ENCODE measurements at regions not wholly inside any gene's neighbourhood (a gene's known extent, or its start where the extent isn't known, plus 50 kb on each side); places are given as distances from the start of the nearest gene placed in this dataset.

DNA sequence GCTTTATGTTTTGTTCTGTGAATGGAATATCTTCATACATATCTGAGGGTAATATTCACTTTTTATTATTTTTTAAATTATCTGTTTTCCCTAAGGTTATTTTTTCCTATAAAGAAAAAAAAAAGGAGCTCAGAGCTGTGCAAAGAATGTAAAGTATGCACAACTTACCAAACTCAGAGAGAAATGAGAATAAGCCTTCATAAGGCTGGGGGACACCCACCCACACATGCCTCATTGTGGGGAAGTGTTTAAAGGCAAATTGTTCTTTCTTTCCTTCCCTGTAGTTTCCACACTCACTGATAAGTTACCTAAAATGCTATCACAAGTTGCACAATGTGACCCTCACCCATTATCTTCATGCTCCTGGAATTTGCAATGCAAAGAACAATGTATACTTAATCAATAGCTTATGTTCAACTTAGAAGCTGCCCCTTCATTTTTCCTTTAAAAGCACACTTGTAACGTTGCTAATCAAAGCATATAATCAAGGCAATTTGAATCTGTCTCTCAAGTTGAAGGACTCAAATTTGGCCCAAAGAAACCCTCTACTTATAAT lies 108.1 kb downstream of the GNAT3 start:
- DNase-seq (ENCODE audit: low read depth): no peak

DNA sequence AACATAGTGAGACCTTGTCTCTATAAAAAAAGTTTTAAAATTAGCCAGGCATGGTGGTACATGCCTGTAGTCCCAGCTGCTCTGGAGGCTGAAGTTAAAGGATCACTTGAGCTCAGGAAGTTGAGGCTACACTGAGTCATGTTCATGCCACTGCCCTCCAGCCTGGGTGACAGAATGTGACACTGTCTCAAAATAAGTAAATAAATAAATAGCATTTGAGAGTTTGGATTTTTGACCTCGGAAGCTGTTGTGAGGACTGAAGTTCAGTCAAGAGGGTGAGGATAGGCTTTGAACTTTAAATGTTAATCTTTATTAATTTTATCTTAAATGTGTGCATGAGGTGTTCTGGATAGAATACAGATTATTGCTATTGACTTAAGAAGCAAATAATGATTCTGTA lies 110.2 kb downstream of the GNAT3 start:
- DNase-seq (ENCODE audit: low read depth): no peak

DNA sequence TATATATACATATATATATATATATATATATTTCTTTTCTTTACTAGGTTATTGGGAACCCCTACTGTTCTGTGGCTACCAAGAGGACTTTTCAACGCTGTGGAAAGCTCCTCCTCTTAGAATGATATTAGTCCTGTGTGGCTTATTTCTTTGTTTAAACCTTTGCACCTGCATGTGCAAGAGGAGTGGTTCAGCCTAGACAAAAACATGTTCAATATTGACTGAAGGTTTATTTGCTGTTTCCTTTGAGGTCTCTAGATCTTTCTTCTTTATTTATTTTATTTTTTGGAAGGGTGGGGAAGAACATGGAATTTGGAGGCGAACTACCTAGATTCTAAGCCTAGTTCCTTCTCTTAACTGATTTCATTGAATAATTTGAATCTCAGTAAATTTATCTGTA lies 118.1 kb downstream of the GNAT3 start:
- DNase-seq (ENCODE audit: low read depth): no peak

DNA sequence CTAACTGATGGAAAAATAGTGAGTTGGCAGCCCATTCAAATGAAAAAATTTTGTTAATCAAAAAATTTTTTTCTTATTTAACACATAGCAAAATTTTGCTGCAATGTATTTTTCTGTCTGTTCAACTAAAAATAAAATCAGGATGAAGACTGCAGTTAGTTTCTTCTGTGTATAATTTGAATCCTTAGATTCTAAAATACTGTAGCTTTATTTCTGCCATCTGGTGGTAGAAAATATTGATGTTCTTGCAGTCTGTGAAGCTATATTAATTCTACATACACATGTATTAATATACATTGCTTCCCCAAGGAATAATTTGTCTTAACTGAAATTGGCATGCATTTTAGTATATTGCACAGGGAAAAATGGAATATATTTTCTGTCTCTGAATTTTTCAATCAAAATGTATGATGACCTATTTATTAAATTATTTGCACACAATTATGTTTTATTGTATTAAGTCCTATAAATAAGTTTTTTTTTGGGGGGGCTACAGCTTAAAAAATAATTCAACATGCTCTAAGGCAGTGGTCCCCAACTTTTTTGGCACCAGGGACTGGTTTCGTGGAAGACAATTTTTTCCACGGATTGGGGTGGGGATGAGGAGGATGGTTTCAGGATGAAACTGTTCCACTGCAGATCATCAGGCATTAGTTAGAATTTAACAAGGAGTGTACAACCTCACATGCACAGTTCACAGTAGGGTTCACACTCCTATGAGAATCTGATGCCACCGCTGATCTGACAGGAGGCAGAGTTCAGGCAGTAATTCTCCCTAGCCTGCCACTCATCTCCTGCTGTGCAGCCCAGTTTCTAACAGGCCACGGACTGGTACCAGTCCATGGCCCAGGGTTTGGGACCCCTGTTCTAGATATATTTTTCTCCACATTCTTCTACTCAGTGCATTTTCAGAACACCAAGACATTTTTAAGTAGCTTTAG lies 119.4 kb downstream of the GNAT3 start:
- DNase-seq (ENCODE audit: low read depth): peak; percentile 67

DNA sequence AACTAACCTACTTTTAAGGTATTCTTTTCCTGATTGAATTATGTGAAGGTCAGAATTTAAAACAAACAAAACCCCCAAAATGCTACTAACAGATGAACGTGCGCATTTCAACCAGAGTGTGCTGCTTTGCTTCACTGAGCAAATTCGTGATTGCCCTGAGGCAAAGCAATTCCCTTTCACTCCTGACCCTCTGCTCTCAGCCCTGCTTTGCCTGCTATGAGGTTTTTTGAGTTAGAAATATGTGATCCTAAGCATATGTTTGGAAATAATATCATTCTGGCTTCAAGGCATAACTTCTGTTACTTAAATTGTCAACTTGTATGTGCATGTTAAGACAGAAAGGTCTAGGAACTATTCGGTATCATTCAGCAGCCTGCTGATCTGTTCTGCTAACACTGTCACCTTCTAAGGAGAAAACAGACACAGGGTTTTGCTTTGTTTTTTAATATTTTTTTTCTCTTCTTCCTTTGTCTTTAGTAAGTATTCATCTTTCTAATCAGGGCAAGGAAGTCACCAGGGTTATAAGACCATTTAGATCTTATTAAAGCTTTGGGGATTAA lies 124.2 kb downstream of the GNAT3 start:
- DNase-seq (ENCODE audit: low read depth): no peak

DNA sequence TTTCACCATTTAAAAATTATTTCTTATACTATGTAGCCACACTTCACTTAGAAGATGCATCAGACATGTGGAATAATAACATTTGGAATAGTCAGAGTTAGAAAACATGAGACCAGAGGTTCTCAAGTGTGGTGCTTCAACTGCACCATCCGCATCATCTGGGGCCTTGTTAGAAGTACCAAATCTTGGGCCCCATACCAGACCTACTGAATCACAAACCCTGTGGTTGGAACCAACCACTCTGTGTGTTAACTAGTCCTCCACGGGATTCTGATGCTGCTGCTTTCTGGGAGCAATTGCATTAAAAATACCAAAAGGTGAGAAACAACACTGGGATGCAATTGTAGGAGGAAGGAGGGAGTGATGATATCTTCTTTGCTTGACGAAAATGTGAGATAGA lies 125.2 kb downstream of the GNAT3 start:
- DNase-seq (ENCODE audit: low read depth): peak; percentile 90

DNA sequence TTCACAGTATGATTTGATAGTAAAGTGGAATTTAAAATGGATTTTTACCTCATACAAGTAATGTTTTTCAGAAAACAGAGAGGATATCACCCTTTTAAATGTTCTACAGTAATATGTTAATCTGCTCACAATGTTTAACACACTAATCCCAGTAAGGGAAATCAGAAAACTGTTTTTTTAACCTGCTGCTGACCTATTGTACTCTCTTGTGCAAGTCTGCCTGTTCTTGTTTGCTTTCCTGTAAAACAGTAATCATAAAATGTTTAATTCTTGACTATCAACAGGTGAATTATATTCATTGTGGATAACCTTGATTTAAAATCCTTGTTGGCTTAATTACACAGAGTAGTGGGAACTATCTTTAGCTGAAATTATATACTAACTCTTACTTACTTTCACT lies 126.4 kb downstream of the GNAT3 start:
- peak; percentile 79 for DNase-seq (ENCODE audit: low read depth)

DNA sequence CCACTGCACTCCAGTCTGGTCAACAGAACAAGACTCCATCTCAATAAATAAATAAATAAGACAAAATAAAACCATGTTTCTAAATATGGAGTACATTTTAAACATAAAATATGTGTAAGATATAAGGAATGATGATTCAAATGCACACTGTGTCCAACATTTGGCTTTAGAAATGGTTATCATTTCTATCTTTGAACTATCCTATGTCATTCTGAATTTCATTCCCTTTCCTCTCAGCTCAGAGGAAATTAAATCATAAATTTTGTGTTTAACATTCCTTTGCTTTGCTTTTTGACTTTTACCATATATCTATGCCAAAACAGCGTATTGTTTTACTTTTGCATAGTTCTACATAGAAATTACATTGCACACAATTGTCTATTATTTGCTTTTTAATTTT lies 130.9 kb downstream of the GNAT3 start:
- no peak for DNase-seq (ENCODE audit: low read depth)

DNA sequence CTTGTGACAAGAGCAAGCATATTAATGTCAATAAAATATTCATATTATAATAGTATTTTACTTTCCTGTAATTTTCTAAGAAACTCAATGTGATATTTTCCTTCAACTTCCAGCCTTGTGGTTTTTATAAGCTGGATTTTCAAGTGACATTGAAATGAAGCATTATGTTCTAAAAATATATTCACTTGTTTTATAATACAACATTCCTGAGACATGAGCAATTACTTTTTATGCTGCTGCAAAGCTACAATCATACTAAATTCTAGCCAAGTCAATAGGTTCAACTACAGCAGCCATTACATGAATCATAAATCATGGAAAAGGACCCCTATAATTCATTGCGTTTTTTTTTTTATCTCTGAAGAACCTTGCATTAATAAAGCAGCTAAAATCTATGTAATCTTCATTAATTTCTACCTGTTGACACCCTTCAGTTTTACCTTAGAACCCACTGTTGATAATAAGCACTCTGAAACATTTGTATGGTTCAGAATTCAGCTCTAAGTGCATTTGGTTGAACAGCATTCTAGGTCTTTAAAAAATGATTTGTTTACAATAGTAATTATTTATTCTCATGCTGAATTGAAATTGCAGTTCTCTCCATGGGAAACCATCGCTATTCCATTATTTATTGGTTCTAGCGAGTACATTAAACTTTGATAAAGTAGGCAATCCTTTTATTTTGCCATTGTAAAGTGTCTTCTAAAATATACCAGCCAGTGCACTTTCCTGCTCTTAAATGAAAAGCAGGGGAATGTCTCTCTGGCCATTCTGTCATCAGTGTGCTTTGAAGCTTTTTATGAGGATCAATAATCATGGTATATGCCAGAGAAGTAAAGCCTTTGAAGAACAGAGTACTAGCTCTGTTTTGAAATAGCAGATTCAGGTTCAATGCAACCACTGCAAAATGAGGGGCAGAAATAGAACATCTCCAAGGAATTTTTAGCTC lies 132.6 kb downstream of the GNAT3 start:
- peak; percentile 84 for DNase-seq (ENCODE audit: low read depth)

DNA sequence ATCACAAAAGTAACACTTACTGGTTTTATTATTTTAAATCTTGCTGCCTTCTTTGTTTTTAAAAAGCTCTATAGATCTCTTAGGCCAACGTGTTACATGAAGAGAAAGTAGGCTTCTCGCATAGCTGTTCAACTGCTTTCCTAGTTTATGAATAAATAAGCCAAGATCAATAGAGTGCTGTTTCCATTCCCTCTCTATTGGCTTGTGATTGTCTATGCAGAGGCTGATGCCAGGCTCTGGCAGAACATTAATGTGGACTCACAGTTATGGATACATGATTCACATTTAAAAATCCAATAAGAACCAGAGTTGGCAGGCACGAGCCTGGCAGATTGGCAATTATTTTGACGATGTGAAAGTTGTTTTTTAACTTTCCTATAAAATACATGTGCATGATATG lies 137.5 kb downstream of the GNAT3 start:
- no peak for DNase-seq (ENCODE audit: low read depth)

DNA sequence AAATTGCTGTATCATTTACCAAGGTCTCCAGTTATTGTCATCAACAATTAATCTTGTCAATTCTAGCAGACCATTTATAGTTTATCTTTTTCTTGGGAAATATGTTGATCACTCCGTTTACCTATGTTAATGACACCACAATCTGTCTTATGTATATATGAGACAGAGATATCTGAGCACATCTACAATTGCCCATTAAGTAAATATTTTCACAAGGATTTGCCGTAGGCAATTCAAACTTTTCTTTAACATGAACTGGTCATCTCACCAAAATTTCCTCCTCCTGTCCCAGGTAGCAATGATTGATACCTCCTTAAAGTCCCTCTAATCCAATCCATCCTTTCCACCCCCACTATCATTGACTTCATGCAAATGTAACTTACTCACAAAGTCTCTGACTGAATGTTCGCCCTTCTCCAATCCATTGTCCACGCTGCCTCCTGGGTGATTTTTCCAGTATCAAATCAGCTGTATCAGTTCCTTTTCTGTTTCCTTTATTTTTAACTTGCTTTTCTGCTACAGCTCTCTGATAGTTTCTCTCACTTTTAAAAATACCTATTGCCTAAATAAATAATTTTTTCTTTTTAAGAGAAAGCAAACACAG lies 138.3 kb downstream of the GNAT3 start:
- no peak for DNase-seq (ENCODE audit: low read depth)

DNA sequence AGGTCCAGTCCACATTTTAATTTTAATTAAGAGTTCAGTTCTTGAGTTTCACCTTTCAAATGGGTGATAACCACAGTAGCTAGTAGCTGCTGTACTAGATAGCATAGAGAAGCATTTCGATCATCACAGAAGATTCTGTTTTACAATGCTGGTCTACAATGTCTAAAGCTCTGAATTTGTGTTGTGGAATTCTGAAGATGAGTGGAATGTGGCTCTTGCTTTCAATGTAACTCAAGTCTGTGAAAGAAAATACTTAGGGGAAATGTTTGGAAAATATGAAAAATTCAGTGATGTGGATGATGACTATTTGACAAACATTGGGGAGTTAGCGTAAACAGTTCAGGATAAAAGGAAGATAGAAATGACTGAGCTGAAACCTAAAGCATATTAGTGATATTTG lies 139.4 kb downstream of the GNAT3 start:
- DNase-seq (ENCODE audit: low read depth): peak; percentile 70

DNA sequence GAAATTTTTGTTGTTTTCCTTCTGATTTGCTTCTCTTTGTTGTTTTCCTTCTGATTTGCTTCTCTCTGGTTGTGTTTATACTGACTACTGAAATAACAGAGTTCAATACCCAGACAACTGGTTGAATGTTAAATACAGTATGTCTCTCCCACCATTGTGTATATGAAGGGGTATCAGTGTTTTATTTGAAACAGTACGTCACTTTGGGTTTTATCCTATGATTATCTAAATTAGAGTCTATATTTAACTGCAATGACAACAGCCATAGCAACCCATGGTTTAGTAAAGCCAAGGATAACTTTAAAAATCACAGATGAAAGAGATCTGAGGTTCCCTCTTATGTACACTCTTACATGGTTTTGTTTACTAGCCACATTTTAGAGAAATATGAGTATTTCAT lies 141.3 kb downstream of the GNAT3 start:
- DNase-seq (ENCODE audit: low read depth): no peak

DNA sequence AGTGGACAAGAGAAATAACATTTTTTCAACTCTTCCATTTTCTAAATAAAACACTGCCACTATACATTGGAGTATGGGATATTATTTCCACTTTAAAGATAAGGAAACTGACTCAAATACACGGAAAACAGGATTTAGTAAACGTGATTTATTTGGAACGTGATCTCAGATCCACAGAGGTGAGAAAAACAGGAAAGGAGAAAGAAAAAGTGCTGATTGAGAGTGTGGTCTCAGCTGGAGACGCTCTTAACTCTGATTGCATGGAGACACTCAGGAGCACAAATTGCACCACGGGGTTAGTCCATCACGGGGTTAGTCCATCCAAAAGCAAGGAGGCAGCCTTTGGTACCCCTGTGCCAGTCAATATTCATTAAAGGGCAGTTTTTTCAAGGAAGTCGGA lies 142.5 kb downstream of the GNAT3 start:
- no peak for DNase-seq (ENCODE audit: low read depth)

DNA sequence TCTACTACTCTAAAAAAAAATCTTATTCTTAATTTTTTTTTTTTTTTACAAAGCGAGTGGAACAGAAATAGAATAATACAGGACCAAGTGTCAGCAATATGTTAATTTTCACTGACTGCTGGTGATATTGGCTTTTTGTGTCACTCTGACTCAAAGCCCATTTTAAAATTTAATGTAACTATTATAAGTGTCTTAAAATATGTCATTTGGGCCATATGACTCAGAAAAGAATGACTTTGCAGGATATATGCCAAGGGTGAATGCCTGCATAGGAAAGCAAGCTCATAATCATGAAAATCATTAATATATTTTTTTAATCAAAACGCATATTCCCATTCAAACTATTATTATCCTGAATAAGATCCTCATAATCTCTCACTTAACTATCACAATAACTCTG lies 149.2 kb downstream of the GNAT3 start:
- DNase-seq (ENCODE audit: low read depth): peak; percentile 35

DNA sequence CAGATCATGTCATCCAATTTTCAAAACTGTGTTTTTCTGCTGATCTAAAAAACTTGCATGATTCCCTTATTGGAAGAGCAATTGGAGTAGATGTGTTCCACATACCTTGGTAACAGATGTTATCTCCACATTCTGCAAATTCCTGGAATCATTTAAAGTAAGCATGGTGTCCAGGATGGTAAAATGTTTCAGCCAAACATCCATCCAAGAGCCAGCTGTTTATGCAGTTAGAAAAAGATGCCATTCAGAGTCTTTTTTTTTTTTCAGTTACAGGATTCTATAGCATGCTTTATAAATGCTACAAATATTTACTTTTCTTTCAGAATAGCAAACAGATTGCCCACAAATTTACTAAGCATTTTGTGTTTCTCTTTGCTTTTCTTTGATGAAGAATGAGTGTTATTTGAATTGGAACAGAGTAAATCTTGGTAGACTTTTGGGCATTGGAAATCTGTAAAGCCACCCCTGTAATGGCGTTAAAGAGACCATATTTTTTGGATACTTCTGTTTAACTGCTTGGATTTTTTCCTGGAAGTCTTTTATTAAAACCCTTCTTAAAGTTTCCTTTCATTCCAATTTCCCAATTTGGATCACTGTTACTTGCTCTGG lies 149.8 kb downstream of the GNAT3 start:
- peak; percentile 50 for DNase-seq (ENCODE audit: low read depth)

DNA sequence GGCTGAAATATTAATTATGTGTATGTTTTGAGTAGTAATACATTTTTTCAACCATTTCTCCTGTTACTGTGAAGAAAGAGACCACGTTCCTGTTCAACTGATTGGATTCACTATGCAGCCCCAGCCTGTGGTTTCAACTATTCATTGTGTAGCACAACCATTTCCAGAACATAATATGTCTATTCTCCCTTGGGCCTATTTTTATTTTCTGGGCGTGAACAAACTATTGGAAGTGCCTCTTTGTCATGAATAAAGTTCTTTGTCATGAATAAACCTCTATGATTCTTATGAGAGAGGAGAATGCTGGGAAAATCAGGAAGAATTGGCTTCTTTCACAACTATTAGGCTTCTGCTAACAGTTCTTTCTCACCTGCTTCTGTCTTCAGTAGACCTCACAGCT lies 152.4 kb downstream of the GNAT3 start:
- DNase-seq (ENCODE audit: low read depth): no peak

DNA sequence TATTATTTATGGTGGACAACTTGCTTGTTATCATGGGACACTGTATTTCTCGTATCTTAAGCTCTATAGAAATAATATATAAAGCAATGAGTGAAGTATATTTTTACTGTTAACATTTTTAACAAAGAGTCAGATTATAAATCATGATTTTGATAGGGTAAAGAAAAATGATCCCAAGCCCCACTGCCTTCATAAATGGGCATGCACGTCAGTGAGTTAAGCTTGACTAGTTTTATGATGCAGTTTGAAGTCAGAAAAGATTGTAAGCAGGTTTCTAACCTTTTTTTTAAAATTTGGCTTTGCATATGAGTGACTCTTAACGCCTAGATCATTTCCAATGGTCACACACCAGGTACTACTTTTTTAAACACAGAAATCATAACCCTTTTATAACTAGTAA lies 152.8 kb downstream of the GNAT3 start:
- DNase-seq (ENCODE audit: low read depth): no peak

DNA sequence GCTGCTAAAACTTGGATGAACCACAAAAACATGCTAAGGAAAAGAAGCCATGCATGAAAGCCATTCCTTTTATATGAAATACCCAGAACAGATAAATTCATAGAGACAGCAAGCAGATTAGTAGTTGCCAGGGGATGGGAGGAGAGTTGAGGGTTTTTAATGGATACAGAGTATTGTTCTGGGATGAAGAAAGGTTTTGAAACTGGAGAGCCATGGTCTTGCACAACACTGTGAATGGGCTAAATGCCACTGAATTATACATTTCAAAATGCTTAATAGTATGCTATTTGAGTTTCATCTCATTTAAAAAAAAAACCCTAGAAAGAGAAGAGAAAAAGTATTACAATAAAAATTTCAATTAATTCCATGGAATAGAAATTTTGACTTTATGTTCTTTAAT lies 154.3 kb downstream of the GNAT3 start:
- peak; percentile 57 for DNase-seq (ENCODE audit: low read depth)

DNA sequence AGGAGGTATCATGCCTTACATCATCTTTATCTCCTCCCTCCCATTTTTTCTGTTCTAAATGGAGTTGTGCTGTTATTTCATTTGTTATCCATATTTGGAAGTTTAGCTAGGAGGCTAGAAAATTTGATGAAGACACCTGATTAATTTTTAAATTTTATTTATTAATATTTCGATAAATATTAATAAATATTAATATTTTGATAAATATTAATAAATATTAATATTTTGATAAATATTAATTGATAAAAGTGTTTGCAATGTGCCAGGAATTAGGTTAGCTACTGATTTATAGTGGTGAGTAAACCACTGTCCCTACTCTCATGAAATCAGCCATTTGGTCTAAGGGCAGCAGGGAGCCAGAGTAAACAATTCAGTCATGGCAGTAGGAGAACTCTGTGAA lies 161.4 kb downstream of the GNAT3 start:
- DNase-seq (ENCODE audit: low read depth): no peak

DNA sequence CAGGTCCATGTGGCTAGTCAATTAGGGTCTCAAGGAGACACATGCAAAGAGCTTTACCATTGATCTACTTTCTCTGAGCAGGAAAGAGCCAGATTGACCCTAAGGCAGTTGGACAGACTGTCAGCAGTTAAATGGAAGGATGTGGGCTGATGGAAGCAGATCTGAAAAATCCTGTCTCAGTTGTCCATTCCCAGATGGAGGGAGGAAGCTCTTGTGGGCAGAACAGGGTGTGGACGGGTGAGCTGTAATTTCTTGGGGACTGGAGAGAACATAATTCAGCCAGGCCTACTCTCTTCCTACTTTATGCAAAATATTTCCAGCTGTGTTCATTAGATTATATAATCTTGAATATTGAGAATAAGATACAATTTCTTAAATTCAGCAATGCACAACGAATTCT lies 163.6 kb downstream of the GNAT3 start:
- peak; percentile 55 for DNase-seq (ENCODE audit: low read depth)

Measured in LHCN-M2 (cell line).